ENCODE measurements at regions not wholly inside any gene's neighbourhood (a gene's known extent, or its start where the extent isn't known, plus 50 kb on each side); places are given as distances from the start of the nearest gene placed in this dataset.
A peak's percentile ranks its signal among the peaks of the same experiment; 100 is the strongest.

DNA sequence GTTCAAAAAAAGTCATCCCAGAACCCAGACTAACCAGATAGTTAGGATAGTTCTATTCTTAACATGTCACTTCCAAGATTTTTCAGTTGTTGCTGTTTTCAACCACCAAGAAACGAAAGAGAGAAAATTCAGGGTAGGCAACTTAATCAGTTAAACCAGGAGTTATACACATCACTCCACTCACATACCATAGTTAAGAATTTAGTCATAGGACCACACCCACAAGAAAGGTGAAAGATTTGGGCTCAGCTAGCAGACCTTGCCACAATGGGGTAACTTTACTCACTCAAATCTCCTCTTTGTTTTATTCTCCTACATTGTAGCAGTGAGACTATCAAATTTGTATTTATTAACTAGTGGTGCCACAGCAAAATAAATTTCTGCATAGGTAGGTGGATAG is 473.6 kb downstream of the NUP35 start:
- no peaks in the 10 kb centered on the region for H3K9me3 ChIP-seq (ENCODE audit: low read depth, low read length)
- TF ChIP-seq POLR2AphosphoS5 (IDR thresholded peaks at IDR 0.05; ENCODE audit: borderline replicate concordance, low read depth, low read length) (no peak), EZH2 (IDR thresholded peaks at IDR 0.05) (no peak), FOXP2 (optimal IDR thresholded peaks at IDR 0.05; ENCODE audit: control extremely low read depth, extremely low read length, insufficient read depth) (no peak)
- H3K36me3 ChIP-seq (ENCODE audit: insufficient read depth, low read length), result no peaks in the 10 kb centered on the region
- DNase-seq (ENCODE audit: low read depth, low spot score), result no peak
- H3K9ac ChIP-seq (ENCODE audit: insufficient read length), result no peak overlapping the region
- H3K4me3 ChIP-seq, result no peak overlapping the region
- no peak overlapping the region for H3K27ac ChIP-seq

DNA sequence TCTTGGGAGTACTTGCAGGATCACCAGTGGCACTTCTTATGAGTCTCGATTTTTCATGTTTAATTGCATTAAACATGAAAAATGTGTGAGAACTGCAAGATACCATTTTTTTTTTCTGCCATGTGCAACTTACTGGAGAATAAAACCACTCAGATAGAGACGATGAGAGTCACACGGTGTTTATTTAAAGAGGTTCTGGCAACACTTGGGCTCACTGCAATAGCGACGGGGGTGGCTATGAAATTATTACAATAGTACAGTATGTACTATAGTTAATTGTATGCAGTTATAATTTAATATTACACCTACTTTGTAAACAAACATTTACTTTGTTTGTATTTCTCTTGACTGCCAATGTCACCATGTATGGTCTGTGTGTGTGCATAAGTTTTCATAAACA is 479.8 kb downstream of the NUP35 start:
- TF ChIP-seq EZH2 (IDR thresholded peaks at IDR 0.05) (no peak), FOXP2 (optimal IDR thresholded peaks at IDR 0.05; ENCODE audit: control extremely low read depth, extremely low read length, insufficient read depth) (no peak), POLR2AphosphoS5 (IDR thresholded peaks at IDR 0.05; ENCODE audit: borderline replicate concordance, low read depth, low read length) (no peak)
- Histone ChIP-seq H3K4me3 (no peak overlapping the region), H3K36me3 (ENCODE audit: insufficient read depth, low read length) (no peaks in the 10 kb centered on the region), H3K9me3 (ENCODE audit: low read depth, low read length) (no peaks in the 10 kb centered on the region), H3K9ac (ENCODE audit: insufficient read length) (no peak overlapping the region), H3K27ac (no peak overlapping the region)
- no peak for DNase-seq (ENCODE audit: low read depth, low spot score)

DNA sequence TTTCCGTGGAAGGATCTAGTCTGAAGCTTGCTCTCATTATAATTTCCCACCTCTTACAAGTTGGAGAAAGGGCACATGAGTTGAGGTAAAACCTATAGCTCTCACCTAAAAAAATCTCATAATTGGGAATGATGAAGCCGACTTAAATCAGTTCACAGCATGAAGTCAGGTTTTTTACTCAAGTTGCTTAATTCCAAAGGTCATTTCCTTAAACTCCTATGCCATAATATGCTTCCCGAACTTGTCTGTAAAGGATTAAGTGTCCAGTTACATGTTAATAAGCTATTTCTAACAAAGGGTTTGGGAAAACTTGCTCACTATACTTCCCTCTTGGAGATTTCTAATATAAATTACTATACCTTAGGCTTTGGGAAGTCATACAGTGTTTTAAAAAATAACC is 481.2 kb downstream of the NUP35 start:
- no peak overlapping the region for H3K9ac ChIP-seq (ENCODE audit: insufficient read length)

DNA sequence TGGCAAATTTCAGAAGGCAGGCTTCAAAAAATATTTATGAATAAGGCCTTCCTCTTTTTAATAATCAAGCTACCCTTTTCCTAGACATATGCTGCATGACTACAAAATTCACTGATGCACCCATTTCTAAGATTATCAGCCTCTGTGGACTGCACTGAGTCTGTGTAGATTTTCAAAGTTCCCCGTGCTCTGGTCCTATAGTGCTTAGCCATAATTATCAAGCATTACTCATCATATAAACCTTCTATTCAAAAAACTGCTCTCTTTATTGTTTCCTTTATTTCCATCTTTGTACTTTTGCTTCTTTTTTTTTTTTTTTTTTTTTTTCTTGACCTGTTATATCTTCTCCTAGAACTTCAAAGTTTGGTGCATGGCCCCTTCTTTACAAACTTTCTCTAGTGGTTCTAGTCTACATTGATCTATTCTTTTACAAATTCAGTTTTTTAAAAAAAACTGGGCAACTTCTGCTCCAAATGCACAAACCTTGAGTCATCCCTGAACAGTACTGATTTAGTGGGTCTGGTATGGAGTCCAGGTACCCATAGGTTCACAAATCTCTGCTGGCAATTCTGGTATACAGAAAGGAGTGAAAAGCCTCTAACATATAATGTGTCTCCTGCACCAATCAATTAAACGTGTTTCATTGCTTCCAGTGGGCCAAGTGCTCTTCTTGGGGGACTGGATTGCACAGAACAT is 481.9 kb downstream of the NUP35 start:
- Histone ChIP-seq H3K27ac (no peak overlapping the region), H3K9me3 (ENCODE audit: low read depth, low read length) (no peaks in the 10 kb centered on the region), H3K4me3 (no peak overlapping the region), H3K9ac (ENCODE audit: insufficient read length) (no peak overlapping the region), H3K36me3 (ENCODE audit: insufficient read depth, low read length) (no peaks in the 10 kb centered on the region)
- DNase-seq (ENCODE audit: low read depth, low spot score), result no peak
- TF ChIP-seq EZH2 (IDR thresholded peaks at IDR 0.05) (no peak), POLR2AphosphoS5 (IDR thresholded peaks at IDR 0.05; ENCODE audit: borderline replicate concordance, low read depth, low read length) (no peak), FOXP2 (optimal IDR thresholded peaks at IDR 0.05; ENCODE audit: control extremely low read depth, extremely low read length, insufficient read depth) (no peak)

More for the DNA sequence above, 481.2 kb downstream of the NUP35 start:
- TF ChIP-seq FOXP2 (optimal IDR thresholded peaks at IDR 0.05; ENCODE audit: control extremely low read depth, extremely low read length, insufficient read depth) (no peak), EZH2 (IDR thresholded peaks at IDR 0.05) (no peak), POLR2AphosphoS5 (IDR thresholded peaks at IDR 0.05; ENCODE audit: borderline replicate concordance, low read depth, low read length) (no peak)
- Histone ChIP-seq H3K4me3 (no peak overlapping the region), H3K9me3 (ENCODE audit: low read depth, low read length) (no peaks in the 10 kb centered on the region), H3K27ac (no peak overlapping the region), H3K36me3 (ENCODE audit: insufficient read depth, low read length) (no peaks in the 10 kb centered on the region)
- no peak for DNase-seq (ENCODE audit: low read depth, low spot score)

DNA sequence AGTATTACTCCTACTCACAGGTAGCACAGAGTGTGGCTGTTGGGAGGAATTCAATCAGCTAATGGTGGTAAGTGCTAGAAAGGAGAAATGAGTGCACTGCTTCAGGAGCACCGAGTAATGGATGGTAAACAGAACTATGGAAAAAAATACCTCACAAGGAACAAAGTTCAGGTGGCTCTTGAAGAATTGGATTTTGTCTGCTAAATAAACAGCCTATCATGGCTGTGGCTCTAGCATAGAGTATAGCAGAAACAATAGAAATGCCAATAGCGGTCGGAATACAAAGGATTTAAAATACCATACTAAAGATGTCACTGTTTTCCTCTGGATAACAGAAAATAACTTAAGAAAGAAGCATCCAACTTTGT is 482.5 kb downstream of the NUP35 start:
- TF ChIP-seq FOXP2 (optimal IDR thresholded peaks at IDR 0.05; ENCODE audit: control extremely low read depth, extremely low read length, insufficient read depth), result no peak
- no peak for TF ChIP-seq EZH2 (IDR thresholded peaks at IDR 0.05)
- Histone ChIP-seq H3K9ac (ENCODE audit: insufficient read length) (no peak overlapping the region), H3K27ac (no peak overlapping the region), H3K36me3 (ENCODE audit: insufficient read depth, low read length) (no peaks in the 10 kb centered on the region), H3K4me3 (no peak overlapping the region), H3K9me3 (ENCODE audit: low read depth, low read length) (no peaks in the 10 kb centered on the region)
- DNase-seq (ENCODE audit: low read depth, low spot score), result no peak

DNA sequence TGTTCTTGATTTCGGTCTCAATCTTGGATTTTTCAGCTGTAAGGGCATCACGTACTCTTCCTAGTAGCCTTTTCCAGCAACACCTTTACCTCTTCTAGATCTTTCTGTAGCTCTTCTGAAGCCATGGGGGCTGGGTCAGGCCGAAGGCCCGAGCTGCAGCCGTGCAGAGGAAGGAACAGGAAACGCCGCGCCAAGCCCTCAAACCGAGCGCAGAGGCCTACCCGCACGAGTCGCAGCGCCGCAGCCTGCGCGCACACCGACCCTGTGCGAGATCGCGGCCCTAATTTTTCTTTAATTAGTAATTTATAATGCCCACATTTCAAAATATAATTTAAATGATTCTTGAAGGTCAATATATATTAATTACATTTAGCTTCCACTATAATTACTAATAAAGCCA is 483.8 kb downstream of the NUP35 start:
- H3K27ac ChIP-seq, result no peak overlapping the region
- H3K9ac ChIP-seq (ENCODE audit: insufficient read length), result no peak overlapping the region
- TF ChIP-seq EZH2 (IDR thresholded peaks at IDR 0.05) (no peak), POLR2AphosphoS5 (IDR thresholded peaks at IDR 0.05; ENCODE audit: borderline replicate concordance, low read depth, low read length) (no peak), FOXP2 (optimal IDR thresholded peaks at IDR 0.05; ENCODE audit: control extremely low read depth, extremely low read length, insufficient read depth) (no peak)
- DNase-seq (ENCODE audit: low read depth, low spot score), result no peak
- H3K4me3 ChIP-seq, result no peak overlapping the region
- no peaks in the 10 kb centered on the region for H3K9me3 ChIP-seq (ENCODE audit: low read depth, low read length)
- no peaks in the 10 kb centered on the region for H3K36me3 ChIP-seq (ENCODE audit: insufficient read depth, low read length)

DNA sequence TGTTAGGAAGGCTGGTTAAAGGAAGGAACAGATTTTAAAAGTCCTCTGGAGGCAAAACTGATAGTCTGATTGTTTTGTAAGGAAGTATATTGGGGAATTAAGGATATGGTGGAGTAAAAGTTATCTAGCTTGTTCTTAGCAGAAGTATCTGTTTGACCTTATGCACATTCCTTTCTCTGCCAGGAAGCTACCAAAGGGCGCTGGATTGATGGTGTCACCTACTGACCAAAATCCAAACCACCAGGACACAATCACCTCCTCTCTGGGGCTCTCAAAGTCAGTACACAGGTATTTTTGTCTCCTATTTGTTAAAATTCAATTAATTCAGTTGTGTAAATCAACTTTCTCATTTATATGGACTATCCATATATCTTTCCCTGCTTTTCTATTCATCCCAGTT is 484.5 kb downstream of the NUP35 start:
- no peak for DNase-seq (ENCODE audit: low read depth, low spot score)
- Histone ChIP-seq H3K27ac (no peak overlapping the region), H3K9me3 (ENCODE audit: low read depth, low read length) (no peaks in the 10 kb centered on the region), H3K36me3 (ENCODE audit: insufficient read depth, low read length) (no peaks in the 10 kb centered on the region), H3K4me3 (no peak overlapping the region), H3K9ac (ENCODE audit: insufficient read length) (no peak overlapping the region)
- TF ChIP-seq EZH2 (IDR thresholded peaks at IDR 0.05) (no peak), FOXP2 (optimal IDR thresholded peaks at IDR 0.05; ENCODE audit: control extremely low read depth, extremely low read length, insufficient read depth) (no peak)

DNA sequence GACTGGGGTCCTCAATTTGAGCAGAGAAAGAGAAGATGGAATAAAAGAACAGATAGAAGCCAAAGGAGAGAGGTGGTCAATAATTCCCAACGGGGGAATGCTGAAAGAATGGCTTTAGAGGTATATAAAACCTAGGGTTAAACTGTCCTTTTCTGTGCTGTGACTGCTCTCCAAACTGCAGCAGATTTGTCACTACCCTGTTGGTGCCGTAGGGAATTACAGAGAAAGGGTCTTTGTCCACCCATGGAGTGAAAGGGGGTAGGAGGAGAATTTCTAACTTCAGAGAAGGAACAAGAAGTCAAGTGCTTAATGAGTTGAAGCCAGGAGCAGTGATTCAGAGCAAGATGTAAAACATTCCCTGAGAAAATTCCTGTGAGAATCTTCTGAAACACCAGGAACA is 486.5 kb downstream of the NUP35 start:
- no peak overlapping the region for H3K4me3 ChIP-seq
- TF ChIP-seq FOXP2 (optimal IDR thresholded peaks at IDR 0.05; ENCODE audit: control extremely low read depth, extremely low read length, insufficient read depth) (no peak), POLR2AphosphoS5 (IDR thresholded peaks at IDR 0.05; ENCODE audit: borderline replicate concordance, low read depth, low read length) (no peak), EZH2 (IDR thresholded peaks at IDR 0.05) (no peak)
- no peak overlapping the region for H3K27ac ChIP-seq
- H3K9me3 ChIP-seq (ENCODE audit: low read depth, low read length), result no peaks in the 10 kb centered on the region
- no peak for DNase-seq (ENCODE audit: low read depth, low spot score)
- no peaks in the 10 kb centered on the region for H3K36me3 ChIP-seq (ENCODE audit: insufficient read depth, low read length)
- no peak overlapping the region for H3K9ac ChIP-seq (ENCODE audit: insufficient read length)

DNA sequence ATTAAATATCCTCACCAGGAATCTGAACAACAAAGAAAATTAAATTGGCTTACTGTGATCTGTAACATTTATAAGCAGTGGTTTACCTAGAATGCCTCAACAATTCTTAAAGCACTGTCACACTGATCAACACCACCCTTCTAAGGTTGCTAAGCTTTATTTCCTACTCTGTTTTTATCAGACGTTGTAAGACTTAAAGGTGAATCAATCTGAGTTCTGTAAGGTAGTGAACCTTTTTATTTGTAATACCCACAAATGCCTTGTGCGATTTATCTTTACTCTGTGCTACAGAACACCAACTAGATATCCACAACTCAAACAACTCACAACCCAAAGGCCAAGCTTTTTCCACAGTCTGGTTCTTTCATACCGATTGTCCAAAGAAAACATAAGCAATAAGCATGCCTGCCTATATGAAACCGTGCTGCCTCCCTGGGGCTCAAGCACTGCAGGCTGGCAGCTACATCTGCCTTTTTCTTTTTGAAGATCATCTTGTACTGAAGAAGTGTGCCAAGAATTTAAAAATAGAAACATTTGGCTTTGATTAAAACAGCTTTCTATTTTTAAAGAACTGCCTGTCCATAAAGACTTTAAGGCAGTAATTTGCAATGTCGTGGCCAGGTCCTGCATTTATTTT is 490.7 kb downstream of the NUP35 start:
- DNase-seq (ENCODE audit: low read depth, low spot score), result peak; percentile 48
- H3K27ac ChIP-seq, result peak overlapping the region; percentile 90
- no peaks in the 10 kb centered on the region for H3K9me3 ChIP-seq (ENCODE audit: low read depth, low read length)
- H3K36me3 ChIP-seq (ENCODE audit: insufficient read depth, low read length), result no peaks in the 10 kb centered on the region
- H3K9ac ChIP-seq (ENCODE audit: insufficient read length), result peak overlapping the region; percentile 66
- TF ChIP-seq FOXP2 (optimal IDR thresholded peaks at IDR 0.05; ENCODE audit: control extremely low read depth, extremely low read length, insufficient read depth) (no peak), POLR2AphosphoS5 (IDR thresholded peaks at IDR 0.05; ENCODE audit: borderline replicate concordance, low read depth, low read length) (no peak), EZH2 (IDR thresholded peaks at IDR 0.05) (no peak)
- H3K4me3 ChIP-seq, result peak overlapping the region; percentile 73
